Esophagus squamous epithelium (tissue), 5 donors: ENCODE measurements at regions not wholly inside any gene's neighbourhood (a gene's known extent, or its start where the extent isn't known, plus 50 kb on each side); places are given as distances from the start of the nearest gene placed in this dataset.

Source experiments
- DNase-seq: peaks from one replicate; lab custom pipeline; 2025; lab: John Stamatoyannopoulos, UW
- H3K27ac ChIP-seq, 4 donors: fragments of 200-600 bp; sonication (generic); one replicate each; pipeline ENCODE4 v1.5.1; 2016 to 2019; ENCODE audit warnings: mild to moderate bottlenecking in 1 of 4
- H3K27me3 ChIP-seq, 4 donors: fragments of 200-600 bp; sonication (generic); 1 replicate in 3 of 4; 2 replicates in 1 of 4; pipeline versions ENCODE4 v1.5.1 to v1.6.0; 2017 to 2021; ENCODE audit warnings: antibody characterized with exemption in 1 of 4
- H3K36me3 ChIP-seq, 3 donors: fragments of 200-600 bp; sonication (generic); one replicate each; pipeline ENCODE4 v1.5.1; 2016 to 2019
- H3K4me1 ChIP-seq, 3 donors: fragments of 200-600 bp; sonication (generic); one replicate each; pipeline ENCODE4 v1.5.1; 2017 to 2019
- H3K4me3 ChIP-seq, 4 donors: fragments of 200-600 bp; sonication (generic); 1 replicate in 3 of 4; 2 replicates in 1 of 4; pipeline ENCODE4 v1.5.1; 2016 to 2019; ENCODE audit warnings: mild to moderate bottlenecking in 2 of 4, moderate library complexity in 1 of 4
- H3K9me3 ChIP-seq, 3 donors: fragments of 200-600 bp; sonication (generic); one replicate each; pipeline ENCODE4 v1.5.1; 2016 to 2019
- CTCF ChIP-seq, 6 experiments: fragments of 450-650 bp in 4 of 6; fragments of 200-600 bp in 2 of 6; sonication (generic) in 2 of 6; IDR thresholded peaks; one replicate each; pipeline ENCODE4 v1.5.1; 2016 to 2019; ENCODE audit warnings: antibody characterized with exemption in 6 of 6, mild to moderate bottlenecking in 4 of 6, moderate library complexity in 4 of 6
- POLR2A ChIP-seq, 4 donors: fragments of 450-650 bp; IDR thresholded peaks; one replicate each; pipeline ENCODE4 v1.6.1; 2017; ENCODE audit warnings: antibody characterized with exemption in 4 of 4, mild to moderate bottlenecking in 4 of 4, moderate library complexity in 3 of 4
- WGBS, 2 donors: methylation state at CpG; one replicate each; pipeline ENCODE4 v1.1.5; 2018; 5-methylcytosine and 5-hydroxymethylcytosine counted together
- intact Hi-C: fragments of 100-400 bp; cut with DNase I; formaldehyde crosslinking; loops from one replicate; pipeline ENCODE4 v1.15.0; 2022
- donor health status: DM: yes; HTN: yes; CAD: no.

- no peaks in the 10 kb centered on the region for H3K9me3 ChIP-seq
- DNase-seq = no peak
- intact Hi-C loops = no loop called here
- H3K27me3 ChIP-seq = no peaks in the 10 kb centered on the region
- H3K4me1 ChIP-seq = no peaks in the 10 kb centered on the region
- no peak overlapping the region for H3K4me3 ChIP-seq
- 74 to 80% methylated on average over 3 of the region's 3 CpGs for WGBS, 2 donors
- no peak overlapping the region for H3K27ac ChIP-seq
- H3K36me3 ChIP-seq = no peaks in the 10 kb centered on the region
- TF ChIP-seq POLR2A (IDR thresholded peaks at IDR 0.05) = no peak
- no peak for TF ChIP-seq CTCF (IDR thresholded peaks at IDR 0.05)
Observed at GRCh38 chr18:51288582-51288981, 91.1 kb upstream of the MEX3C start.

- no peak for DNase-seq
- H3K4me1 ChIP-seq = no peaks in the 10 kb centered on the region
- H3K9me3 ChIP-seq = no peaks in the 10 kb centered on the region
- no peaks in the 10 kb centered on the region for H3K27me3 ChIP-seq
- H3K4me3 ChIP-seq = no peak overlapping the region
- intact Hi-C loops = no loop called here
- H3K36me3 ChIP-seq = no peaks in the 10 kb centered on the region
- no peak overlapping the region for H3K27ac ChIP-seq
- WGBS, 2 donors = 85 to 89% methylated on average over 2 of the region's 2 CpGs
- TF ChIP-seq POLR2A (IDR thresholded peaks at IDR 0.05) (no peak), CTCF (IDR thresholded peaks at IDR 0.05) (no peak)
Observed at GRCh38 chr18:51290860-51291259, 93.4 kb upstream of the MEX3C start.

- Histone ChIP-seq H3K4me3 (no peak overlapping the region), H3K27me3 (no peaks in the 10 kb centered on the region), H3K27ac (no peak overlapping the region), H3K36me3 (no peaks in the 10 kb centered on the region), H3K9me3 (no peaks in the 10 kb centered on the region), H3K4me1 (no peaks in the 10 kb centered on the region)
- TF ChIP-seq CTCF (IDR thresholded peaks at IDR 0.05) (no peak), POLR2A (IDR thresholded peaks at IDR 0.05) (no peak)
- 74 to 77% methylated on average over 3 of the region's 3 CpGs for WGBS, 2 donors
- intact Hi-C loops = no loop called here
- no peak for DNase-seq
Observed at GRCh38 chr18:51300912-51301311, 103.4 kb upstream of the MEX3C start.

- no peaks in the 10 kb centered on the region for H3K27me3 ChIP-seq
- H3K4me3 ChIP-seq = no peak overlapping the region
- WGBS, 2 donors = 83 to 87% methylated on average over 3 of the region's 3 CpGs
- intact Hi-C loops = no loop called here
- no peaks in the 10 kb centered on the region for H3K4me1 ChIP-seq
- TF ChIP-seq CTCF (IDR thresholded peaks at IDR 0.05) (no peak), POLR2A (IDR thresholded peaks at IDR 0.05) (no peak)
- no peaks in the 10 kb centered on the region for H3K36me3 ChIP-seq
- H3K27ac ChIP-seq = no peak overlapping the region
- H3K9me3 ChIP-seq = no peaks in the 10 kb centered on the region
- DNase-seq = no peak
Observed at GRCh38 chr18:51301376-51301775, 103.9 kb upstream of the MEX3C start.

GRCh38 chr18:51316677-51317076, 119.2 kb upstream of the MEX3C start:
- Histone ChIP-seq H3K27ac (no peak overlapping the region), H3K36me3 (no peaks in the 10 kb centered on the region), H3K27me3 (no peaks in the 10 kb centered on the region), H3K4me3 (no peak overlapping the region), H3K9me3 (no peaks in the 10 kb centered on the region), H3K4me1 (no peaks in the 10 kb centered on the region)
- WGBS, 2 donors = 60 to 63% methylated on average over 1 of the region's 1 CpG
- intact Hi-C loops = no loop called here
- DNase-seq = no peak
- TF ChIP-seq CTCF (IDR thresholded peaks at IDR 0.05) (no peak), POLR2A (IDR thresholded peaks at IDR 0.05) (no peak)
